B cell (primary cell): ENCODE measurements at regions not wholly inside any gene's neighbourhood (a gene's known extent, or its start where the extent isn't known, plus 50 kb on each side); places are given as distances from the start of the nearest gene placed in this dataset.

Source experiments
- ATAC-seq: fragments of 200-7000 bp; cut with Tn5 transposase; one replicate; pipeline ENCODE4 v1.10.0; 2021; ENCODE audit warnings: low read depth, mild to moderate bottlenecking, moderate number of reproducible peaks, moderate library complexity
- CTCF ChIA-PET: fragments of 350-600 bp; sonication (Branson Sonifier 250); formaldehyde crosslinking; loops from one replicate; lab custom pipeline; 2021; ENCODE audit warnings: antibody characterized with exemption, inconsistent platforms; lab: Charles Lee
- POLR2A ChIA-PET: fragments of 350-600 bp; sonication (Branson Sonifier 250); formaldehyde crosslinking; loops from one replicate; lab custom pipeline; 2021; ENCODE audit warnings: antibody characterized with exemption; lab: Charles Lee
- DNase-seq: peaks from one replicate; pipeline ENCODE4 v3.0.0; 2013
- H2AFZ ChIP-seq: 2 replicates; pipeline ENCODE4 v1.6.1; 2012; ENCODE audit warnings: mild to moderate bottlenecking, low read depth, low read length; ENCODE audit not compliant: insufficient read depth, poor library complexity, severe bottlenecking
- H3K27ac ChIP-seq, 2 donors: 1 replicate in 1 of 2; 2 replicates in 1 of 2; pipeline ENCODE4 v1.5.1; 2012 to 2013; ENCODE audit warnings: low read length in 2 of 2, mild to moderate bottlenecking in 2 of 2, moderate library complexity in 1 of 2
- H3K27me3 ChIP-seq, 4 experiments: fragments of 200-600 bp in 1 of 4; sonication (generic) in 1 of 4; replicated peaks in 1 of 4; 1 replicate in 2 of 4; 2 replicates in 2 of 4; pipeline versions ENCODE4 v1.6.1 to v1.7.0; 2013 to 2016; ENCODE audit warnings: low read length in 3 of 4, mild to moderate bottlenecking in 2 of 4, mixed read lengths in 1 of 4, moderate library complexity in 1 of 4; ENCODE audit not compliant: insufficient read depth in 4 of 4, control insufficient read depth in 3 of 4; ENCODE audit errors: control extremely low read depth in 1 of 4
- H3K36me3 ChIP-seq, 2 experiments: replicated peaks in 1 of 2; 1 replicate in 1 of 2; 2 replicates in 1 of 2; pipeline versions ENCODE4 v1.6.1 to v1.7.1; 2013; ENCODE audit warnings: low read length in 1 of 2; ENCODE audit not compliant: insufficient read depth in 2 of 2, control insufficient read depth in 1 of 2; ENCODE audit errors: control extremely low read depth in 1 of 2, extremely low read depth in 1 of 2
- H3K4me1 ChIP-seq, 2 donors: fragments of 200-600 bp in 1 of 2; sonication (generic) in 1 of 2; 1 replicate in 1 of 2; 2 replicates in 1 of 2; pipeline versions ENCODE4 v1.5.1 to v1.6.1; 2013 to 2017; ENCODE audit warnings: low read length in 2 of 2; ENCODE audit not compliant: control insufficient read depth in 2 of 2, insufficient read depth in 2 of 2
- H3K4me2 ChIP-seq: replicated peaks from 2 replicates; pipeline ENCODE3; 2012; ENCODE audit warnings: mild to moderate bottlenecking, low read depth, low read length; ENCODE audit not compliant: poor library complexity, severe bottlenecking
- H3K4me3 ChIP-seq, 5 experiments: fragments of 200-600 bp in 1 of 5; sonication (generic) in 1 of 5; 1 replicate in 3 of 5; 2 replicates in 2 of 5; pipeline versions ENCODE4 v1.5.1 to v1.7.0; 2011 to 2016; ENCODE audit warnings: low read length in 4 of 5, mild to moderate bottlenecking in 4 of 5, low read depth in 2 of 5, control low read depth in 1 of 5, moderate library complexity in 1 of 5; ENCODE audit not compliant: insufficient read depth in 1 of 5; ENCODE audit errors: control extremely low read depth in 1 of 5, extremely low read depth in 1 of 5
- H3K79me2 ChIP-seq: fragments of 200-600 bp; sonication (generic); one replicate; pipeline ENCODE4 v1.6.0; 2016; ENCODE audit warnings: low read length; ENCODE audit not compliant: control insufficient read depth, insufficient read depth
- H3K9ac ChIP-seq: fragments of 200-600 bp; sonication (generic); 2 replicates; pipeline ENCODE4 v1.6.1; 2017; ENCODE audit warnings: mild to moderate bottlenecking, low read length, moderate library complexity
- H3K9me3 ChIP-seq, 3 donors: one replicate each; pipeline versions ENCODE4 v1.6.1 to v1.7.1; 2013; ENCODE audit warnings: low read length in 2 of 3; ENCODE audit not compliant: control insufficient read depth in 2 of 3, insufficient read depth in 1 of 3; ENCODE audit errors: control extremely low read depth in 1 of 3
- H4K20me1 ChIP-seq: 2 replicates; pipeline ENCODE4 v1.6.0; 2012; ENCODE audit warnings: mild to moderate bottlenecking, low read length; ENCODE audit not compliant: insufficient read depth, control insufficient read depth, poor library complexity, severe bottlenecking
- H3K27ac Mint-ChIP-seq: one replicate; pipeline ENCODE4 v1.8.0; 2021; ENCODE audit warnings: mixed read lengths
- H3K27me3 Mint-ChIP-seq: one replicate; pipeline ENCODE4 v1.8.0; 2021; ENCODE audit warnings: mixed read lengths
- H3K4me1 Mint-ChIP-seq: one replicate; pipeline ENCODE4 v1.8.0; 2021; ENCODE audit warnings: mixed read lengths
- H3K4me3 Mint-ChIP-seq: one replicate; pipeline ENCODE4 v1.8.0; 2021; ENCODE audit warnings: mixed read lengths
- H3K9me3 Mint-ChIP-seq: one replicate; pipeline ENCODE4 v1.8.0; 2022; ENCODE audit warnings: mixed read lengths; ENCODE audit not compliant: insufficient read depth
- CTCF ChIP-seq: fragments of 200-600 bp; IDR thresholded peaks from one replicate; pipeline ENCODE4 v1.8.0; 2022; ENCODE audit warnings: antibody characterized with exemption, mild to moderate bottlenecking
- WGBS: methylation state at CpG from one replicate; pipeline ENCODE4 v1.1.5; 2013; ENCODE audit warnings: missing lambda C conversion rate; ENCODE audit not compliant: insufficient coverage; 5-methylcytosine and 5-hydroxymethylcytosine counted together
- intact Hi-C: fragments of 100-400 bp; cut with micrococcal nuclease; formaldehyde crosslinking; loops from one replicate; pipeline ENCODE4 v1.10.0; 2022

- Histone ChIP-seq H3K4me2 (no peak overlapping the region), H3K79me2 (no peaks in the 10 kb centered on the region), H4K20me1 (no peaks in the 10 kb centered on the region), H3K36me3 (no peaks in the 10 kb centered on the region), H3K4me3 (no peak overlapping the region), H3K4me1 (no peaks in the 10 kb centered on the region), H3K9ac (no peak overlapping the region), H3K27ac (no peak overlapping the region), H2AFZ (no peak overlapping the region), H3K27me3 (no peaks in the 10 kb centered on the region), H3K9me3 (no peaks in the 10 kb centered on the region)
- Mint-ChIP-seq H3K4me3 (no peak overlapping the region), H3K27ac (no peak overlapping the region), H3K9me3 (peaks cover 3% of the 10 kb centered on the region), H3K4me1 (no peaks in the 10 kb centered on the region), H3K27me3 (no peaks in the 10 kb centered on the region)
- WGBS: 40% methylated on average over 1 of the region's 3 CpGs
- DNase-seq (no peak), ATAC-seq (no peak)
- TF ChIP-seq CTCF: no peak
- POLR2A ChIA-PET: no interaction called here
- CTCF ChIA-PET: no interaction called here
- intact Hi-C loops: no loop called here
Observed at GRCh38 chr4:35639929-35640328, 604.4 kb downstream of the ARAP2 start.

GRCh38 chr4:35643661-35644060, 600.7 kb downstream of the ARAP2 start:
- Mint-ChIP-seq H3K27ac (no peak overlapping the region), H3K4me1 (no peaks in the 10 kb centered on the region), H3K4me3 (no peak overlapping the region), H3K27me3 (no peaks in the 10 kb centered on the region), H3K9me3 (no peaks in the 10 kb centered on the region)
- no peaks in the 10 kb centered on the region for H3K4me1 ChIP-seq
- intact Hi-C loops: no loop called here
- H4K20me1 ChIP-seq: no peaks in the 10 kb centered on the region
- no peak overlapping the region for H2AFZ ChIP-seq
- H3K27me3 ChIP-seq: no peaks in the 10 kb centered on the region
- no peak overlapping the region for H3K27ac ChIP-seq
- ChIA-PET POLR2A (no interaction called here), CTCF (no interaction called here)
- H3K9me3 ChIP-seq: no peaks in the 10 kb centered on the region
- no peak for TF ChIP-seq CTCF
- no peaks in the 10 kb centered on the region for H3K36me3 ChIP-seq
- ATAC-seq (no peak), DNase-seq (no peak)
- no peak overlapping the region for H3K4me2 ChIP-seq
- H3K4me3 ChIP-seq: no peak overlapping the region
- no peak overlapping the region for H3K9ac ChIP-seq
- H3K79me2 ChIP-seq: no peaks in the 10 kb centered on the region
